OCI-LY3 (cell line): ENCODE measurements at regions not wholly inside any gene's neighbourhood (a gene's known extent, or its start where the extent isn't known, plus 50 kb on each side); places are given as distances from the start of the nearest gene placed in this dataset.

ENCODE experiments used
- H2AFZ ChIP-seq: fragments of 200-600, 300-600 bp; shearing (Covaris generic); 2 replicates; pipeline ENCODE4 v1.6.0; 2014; ENCODE audit warnings: antibody characterized with exemption, low read depth, low read length
- H3K27ac ChIP-seq: fragments of 200-600, 300-600 bp; sonication (generic); 2 replicates; pipeline ENCODE4 v1.5.1; 2014; ENCODE audit warnings: mild to moderate bottlenecking, low read length, moderate library complexity, mixed read lengths
- H3K27me3 ChIP-seq: fragments of 200-600, 300-600 bp; sonication (generic); 2 replicates; pipeline ENCODE4 v1.6.1; 2014; ENCODE audit warnings: low read depth, low read length, mixed read lengths
- H3K36me3 ChIP-seq: fragments of 200-600, 300-600 bp; sonication (generic); replicated peaks from 2 replicates; pipeline ENCODE3; 2014; ENCODE audit warnings: low read depth, low read length, mixed read lengths
- H3K4me1 ChIP-seq: fragments of 300-600, 200-600 bp; sonication (generic); 2 replicates; pipeline ENCODE4 v1.6.1; 2014; ENCODE audit warnings: low read length, mixed read lengths
- H3K4me2 ChIP-seq: fragments of 200-600, 300-600 bp; sonication (generic); 2 replicates; pipeline ENCODE4 v1.6.1; 2014; ENCODE audit warnings: low read length, mixed read lengths
- H3K4me3 ChIP-seq: fragments of 300-600, 200-600 bp; sonication (generic); 2 replicates; pipeline ENCODE4 v1.5.1; 2014; ENCODE audit warnings: antibody characterized with exemption, mild to moderate bottlenecking, low read length, moderate library complexity
- H3K79me2 ChIP-seq: fragments of 300-600, 200-600 bp; shearing (Covaris generic); 2 replicates; pipeline ENCODE4 v1.6.1; 2014; ENCODE audit warnings: mild to moderate bottlenecking, low read length, mixed read lengths
- H3K9ac ChIP-seq: fragments of 300-600, 200-600 bp; shearing (Covaris generic); 2 replicates; pipeline ENCODE4 v1.6.0; 2014; ENCODE audit warnings: mild to moderate bottlenecking, low read length, moderate library complexity
- H3K9me3 ChIP-seq: fragments of 200-600, 300-600 bp; shearing (Covaris generic); 2 replicates; pipeline ENCODE4 v1.6.1; 2014; ENCODE audit warnings: low read length, mixed read lengths; ENCODE audit not compliant: insufficient read depth
- H4K20me1 ChIP-seq: fragments of 200-600, 300-600 bp; sonication (generic); 2 replicates; pipeline ENCODE4 v1.6.1; 2016; ENCODE audit warnings: low read length, mixed read lengths; ENCODE audit not compliant: insufficient read depth
- EZH2phosphoT487 ChIP-seq: fragments of 200-600 bp; shearing (Covaris generic); IDR thresholded peaks from 2 replicates; pipeline ENCODE4 v1.6.1; 2018; ENCODE audit warnings: antibody characterized with exemption, mixed run types, low read depth
- TF ChIP-seq, protein P1 (sequence below): fragments of 200-600, 300-600 bp; sonication (generic); IDR thresholded peaks from 2 replicates; pipeline ENCODE4 v1.5.1; 2014; ENCODE audit warnings: antibody characterized with exemption, low read length, low read depth

DNA sequence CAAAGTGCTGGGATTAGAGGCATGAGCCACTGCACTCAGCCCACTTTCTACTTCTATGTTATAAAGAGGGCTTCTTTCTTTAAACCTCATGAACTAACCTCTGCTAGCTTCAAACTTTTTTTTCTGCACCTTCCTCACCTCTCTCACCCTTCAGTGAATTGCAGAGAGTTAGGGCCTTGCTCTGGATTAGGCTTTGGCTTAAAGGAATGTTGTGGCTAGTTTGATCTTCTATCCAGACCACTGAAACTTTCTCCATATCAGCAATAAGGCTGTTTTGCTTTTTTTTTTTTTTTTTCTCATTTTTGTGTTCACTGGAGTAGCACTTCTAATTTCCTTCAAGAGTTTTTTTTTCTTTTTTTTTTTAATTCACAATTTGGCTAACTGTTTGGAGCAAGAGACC is 216.4 kb upstream of the MAP3K1 start:
- Histone ChIP-seq H2AFZ (no peak overlapping the region), H3K4me3 (no peak overlapping the region), H3K9ac (no peak overlapping the region), H3K79me2 (no peaks in the 10 kb centered on the region), H3K4me1 (peaks cover 3% of the 10 kb centered on the region; the same call in 1 of the 2 replicates), H3K4me2 (no peak overlapping the region), H3K9me3 (no peaks in the 10 kb centered on the region), H3K36me3 (no peaks in the 10 kb centered on the region), H3K27ac (no peak overlapping the region), H4K20me1 (no peaks in the 10 kb centered on the region), H3K27me3 (no peaks in the 10 kb centered on the region)
- TF ChIP-seq EZH2phosphoT487, result no peak
- TF ChIP-seq, protein P1, sequence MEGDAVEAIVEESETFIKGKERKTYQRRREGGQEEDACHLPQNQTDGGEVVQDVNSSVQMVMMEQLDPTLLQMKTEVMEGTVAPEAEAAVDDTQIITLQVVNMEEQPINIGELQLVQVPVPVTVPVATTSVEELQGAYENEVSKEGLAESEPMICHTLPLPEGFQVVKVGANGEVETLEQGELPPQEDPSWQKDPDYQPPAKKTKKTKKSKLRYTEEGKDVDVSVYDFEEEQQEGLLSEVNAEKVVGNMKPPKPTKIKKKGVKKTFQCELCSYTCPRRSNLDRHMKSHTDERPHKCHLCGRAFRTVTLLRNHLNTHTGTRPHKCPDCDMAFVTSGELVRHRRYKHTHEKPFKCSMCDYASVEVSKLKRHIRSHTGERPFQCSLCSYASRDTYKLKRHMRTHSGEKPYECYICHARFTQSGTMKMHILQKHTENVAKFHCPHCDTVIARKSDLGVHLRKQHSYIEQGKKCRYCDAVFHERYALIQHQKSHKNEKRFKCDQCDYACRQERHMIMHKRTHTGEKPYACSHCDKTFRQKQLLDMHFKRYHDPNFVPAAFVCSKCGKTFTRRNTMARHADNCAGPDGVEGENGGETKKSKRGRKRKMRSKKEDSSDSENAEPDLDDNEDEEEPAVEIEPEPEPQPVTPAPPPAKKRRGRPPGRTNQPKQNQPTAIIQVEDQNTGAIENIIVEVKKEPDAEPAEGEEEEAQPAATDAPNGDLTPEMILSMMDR, result no peak

DNA sequence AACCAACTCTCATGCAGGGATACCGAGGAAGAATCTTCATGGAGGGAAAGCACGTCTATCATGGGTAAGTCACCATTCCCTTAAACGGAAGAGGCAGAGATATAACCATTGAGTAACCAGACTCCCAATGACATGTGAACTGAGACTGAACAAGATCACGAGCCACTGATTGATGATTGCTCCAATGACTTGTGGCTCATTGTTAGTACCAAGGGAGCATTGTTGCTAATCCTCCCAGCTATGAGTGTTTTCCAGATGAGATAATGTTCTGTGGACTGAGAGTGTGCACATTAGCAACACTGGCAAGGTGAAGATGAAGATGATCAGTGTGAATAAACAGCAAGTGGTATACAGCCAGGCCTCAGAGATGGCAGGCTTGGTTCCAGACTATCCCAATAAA is 219.2 kb upstream of the MAP3K1 start:
- no peak overlapping the region for H3K9ac ChIP-seq
- no peak overlapping the region for H3K4me3 ChIP-seq
- H4K20me1 ChIP-seq, result no peaks in the 10 kb centered on the region
- H3K4me1 ChIP-seq, result peaks cover 3% of the 10 kb centered on the region; the same call in 1 of the 2 replicates
- no peak overlapping the region for H3K4me2 ChIP-seq
- no peaks in the 10 kb centered on the region for H3K27me3 ChIP-seq
- H2AFZ ChIP-seq, result no peak overlapping the region
- no peaks in the 10 kb centered on the region for H3K79me2 ChIP-seq
- TF ChIP-seq, protein P1, result no peak
- no peak for TF ChIP-seq EZH2phosphoT487
- no peaks in the 10 kb centered on the region for H3K36me3 ChIP-seq
- no peaks in the 10 kb centered on the region for H3K9me3 ChIP-seq
- H3K27ac ChIP-seq, result no peak overlapping the region

DNA sequence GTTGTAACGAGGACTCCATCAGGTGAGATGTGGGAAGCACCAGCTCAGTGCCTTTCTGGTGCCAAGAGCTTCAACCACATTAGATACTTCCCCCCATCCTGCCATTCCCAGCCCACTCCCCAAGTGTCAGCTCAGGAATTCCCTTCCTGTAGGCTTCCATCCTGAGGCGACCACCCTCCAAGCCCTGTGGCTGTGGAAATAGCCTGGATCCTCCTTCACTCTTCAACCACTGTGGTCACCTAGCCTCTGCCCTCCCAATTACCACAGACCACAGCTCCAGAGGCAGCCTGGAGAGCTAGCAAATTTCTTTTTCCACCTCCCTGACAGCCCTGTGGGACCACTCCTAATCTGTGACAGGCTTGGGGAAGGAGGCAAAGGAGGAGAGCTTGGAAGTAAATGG is 219.8 kb upstream of the MAP3K1 start:
- peaks cover 3% of the 10 kb centered on the region; the same call in 1 of the 2 replicates for H3K4me1 ChIP-seq
- H3K36me3 ChIP-seq, result no peaks in the 10 kb centered on the region
- H3K4me3 ChIP-seq, result no peak overlapping the region
- TF ChIP-seq, protein P1, result no peak
- TF ChIP-seq EZH2phosphoT487, result no peak
- H2AFZ ChIP-seq, result no peak overlapping the region
- H4K20me1 ChIP-seq, result no peaks in the 10 kb centered on the region
- H3K9me3 ChIP-seq, result no peaks in the 10 kb centered on the region
- no peak overlapping the region for H3K4me2 ChIP-seq
- no peak overlapping the region for H3K27ac ChIP-seq
- H3K79me2 ChIP-seq, result no peaks in the 10 kb centered on the region
- no peaks in the 10 kb centered on the region for H3K27me3 ChIP-seq
- H3K9ac ChIP-seq, result no peak overlapping the region

DNA sequence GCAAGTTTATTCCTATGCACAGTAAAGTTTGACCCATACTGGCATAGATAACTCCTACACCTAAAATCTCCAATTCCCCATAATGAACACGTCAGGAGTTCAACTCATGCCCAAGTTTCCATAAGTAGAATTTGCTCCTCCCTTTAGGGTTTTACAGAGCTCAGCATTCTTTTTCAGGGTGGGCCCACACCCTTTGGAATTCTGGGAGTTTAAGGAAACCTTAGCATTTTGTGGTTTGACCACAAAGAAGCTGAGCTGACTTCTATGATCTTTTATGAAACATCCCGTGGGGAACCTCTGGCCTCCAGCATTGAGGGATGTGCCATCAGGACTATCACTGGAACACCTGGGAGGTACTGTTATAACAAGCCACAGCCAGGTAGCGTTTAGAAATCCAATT is 220.6 kb upstream of the MAP3K1 start:
- Histone ChIP-seq H3K4me1 (peaks cover 3% of the 10 kb centered on the region; the same call in 1 of the 2 replicates), H2AFZ (no peak overlapping the region), H3K9ac (no peak overlapping the region), H3K27me3 (no peaks in the 10 kb centered on the region), H3K4me3 (no peak overlapping the region), H3K36me3 (no peaks in the 10 kb centered on the region), H3K79me2 (no peaks in the 10 kb centered on the region), H3K27ac (no peak overlapping the region), H3K9me3 (no peaks in the 10 kb centered on the region), H4K20me1 (no peaks in the 10 kb centered on the region), H3K4me2 (no peak overlapping the region)
- no peak for TF ChIP-seq EZH2phosphoT487
- TF ChIP-seq, protein P1, result no peak
